ENCODE measurements at regions not wholly inside any gene's neighbourhood (a gene's known extent, or its start where the extent isn't known, plus 50 kb on each side); places are given as distances from the start of the nearest gene placed in this dataset.

- Mint-ChIP-seq H3K27me3 (ENCODE audit: insufficient read depth) (no peaks in the 10 kb centered on the region; the same call in 1 of the 2 replicates), H3K27ac (no peak overlapping the region), H3K4me1 (ENCODE audit: low read depth) (no peaks in the 10 kb centered on the region), H3K36me3 (ENCODE audit: low read depth) (peaks cover 6% of the 10 kb centered on the region; the same call in 1 of the 2 replicates), H3K4me3 (no peak overlapping the region), H3K9me3 (peaks cover 60% of the 10 kb centered on the region)
- no peak for TF ChIP-seq CTCF (IDR thresholded peaks at IDR 0.05)
- DNase-seq, result no peak
These were observed 146.9 kb upstream of the CADPS start for GRCh38 chr3:63022114-63022513.

DNA sequence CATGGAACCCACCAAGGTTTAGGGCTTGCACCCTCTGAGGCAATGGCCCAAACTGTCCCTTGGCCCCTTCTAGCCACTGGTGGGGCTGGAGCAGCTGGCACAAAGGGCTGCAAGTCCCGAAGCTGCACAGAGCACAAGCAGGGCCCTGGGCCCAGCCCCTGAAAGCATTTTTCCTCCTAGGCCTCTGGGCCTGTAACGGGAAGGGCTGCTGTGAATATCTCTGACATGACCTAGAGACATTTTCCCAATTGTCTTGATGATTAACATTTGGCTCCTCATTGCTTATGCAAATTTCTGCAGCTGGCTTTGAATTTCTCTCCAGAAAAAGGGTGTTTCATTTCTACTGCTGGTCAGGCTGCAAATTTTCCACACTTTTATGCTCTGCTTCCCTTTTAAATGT, 151.5 kb upstream of the CADPS start:
- H3K36me3 Mint-ChIP-seq (ENCODE audit: low read depth), result peaks cover 6% of the 10 kb centered on the region; the same call in 1 of the 2 replicates
- TF ChIP-seq CTCF (IDR thresholded peaks at IDR 0.05), result no peak
- no peak for DNase-seq
- peaks cover 76% of the 10 kb centered on the region for H3K9me3 Mint-ChIP-seq
- no peak overlapping the region for H3K27ac Mint-ChIP-seq
- H3K27me3 Mint-ChIP-seq (ENCODE audit: insufficient read depth), result no peaks in the 10 kb centered on the region; the same call in 1 of the 2 replicates
- no peaks in the 10 kb centered on the region for H3K4me1 Mint-ChIP-seq (ENCODE audit: low read depth)
- no peak overlapping the region for H3K4me3 Mint-ChIP-seq

GRCh38 chr3:63029326-63029725, 154.1 kb upstream of the CADPS start:
- Mint-ChIP-seq H3K27me3 (ENCODE audit: insufficient read depth) (no peaks in the 10 kb centered on the region; the same call in 1 of the 2 replicates), H3K9me3 (peaks cover 62% of the 10 kb centered on the region), H3K27ac (no peak overlapping the region), H3K4me3 (no peak overlapping the region), H3K36me3 (ENCODE audit: low read depth) (peaks cover 6% of the 10 kb centered on the region; the same call in 1 of the 2 replicates), H3K4me1 (ENCODE audit: low read depth) (no peaks in the 10 kb centered on the region)
- DNase-seq, result no peak
- no peak for TF ChIP-seq CTCF (IDR thresholded peaks at IDR 0.05)

GRCh38 chr3:63029921-63030320, 154.7 kb upstream of the CADPS start:
- Mint-ChIP-seq H3K4me3 (no peak overlapping the region), H3K27ac (no peak overlapping the region), H3K9me3 (peaks cover 62% of the 10 kb centered on the region), H3K4me1 (ENCODE audit: low read depth) (no peaks in the 10 kb centered on the region), H3K27me3 (ENCODE audit: insufficient read depth) (no peaks in the 10 kb centered on the region; the same call in 1 of the 2 replicates), H3K36me3 (ENCODE audit: low read depth) (peaks cover 6% of the 10 kb centered on the region; the same call in 1 of the 2 replicates)
- DNase-seq, result no peak
- TF ChIP-seq CTCF (IDR thresholded peaks at IDR 0.05), result no peak

GRCh38 chr3:63030666-63031065, 155.4 kb upstream of the CADPS start:
- DNase-seq, result no peak
- H3K4me1 Mint-ChIP-seq (ENCODE audit: low read depth), result no peaks in the 10 kb centered on the region
- H3K27ac Mint-ChIP-seq, result no peak overlapping the region
- no peaks in the 10 kb centered on the region; the same call in 1 of the 2 replicates for H3K27me3 Mint-ChIP-seq (ENCODE audit: insufficient read depth)
- no peak overlapping the region for H3K4me3 Mint-ChIP-seq
- peaks cover 55% of the 10 kb centered on the region for H3K9me3 Mint-ChIP-seq
- peaks cover under 1% of the 10 kb centered on the region; the same call in 1 of the 2 replicates for H3K36me3 Mint-ChIP-seq (ENCODE audit: low read depth)
- TF ChIP-seq CTCF (IDR thresholded peaks at IDR 0.05), result no peak

- Mint-ChIP-seq H3K36me3 (ENCODE audit: low read depth) (no peaks in the 10 kb centered on the region), H3K4me3 (no peak overlapping the region), H3K4me1 (ENCODE audit: low read depth) (no peaks in the 10 kb centered on the region), H3K9me3 (peaks cover 48% of the 10 kb centered on the region), H3K27ac (no peak overlapping the region), H3K27me3 (ENCODE audit: insufficient read depth) (no peaks in the 10 kb centered on the region; the same call in 1 of the 2 replicates)
- TF ChIP-seq CTCF (IDR thresholded peaks at IDR 0.05), result no peak
- no peak for DNase-seq
These were observed 157.7 kb upstream of the CADPS start for GRCh38 chr3:63032881-63033280.

Measured in HFFc6 (cell line).